ENCODE measurements at regions not wholly inside any gene's neighbourhood (a gene's known extent, or its start where the extent isn't known, plus 50 kb on each side); places are given as distances from the start of the nearest gene placed in this dataset.
"Not testable (repeated sequence)": the region's sequence is repeated elsewhere in the genome, so short reads cannot be mapped to it uniquely, and the experiment has no call there.

- DNase-seq: no peak
- no peaks in the 10 kb centered on the region for H3K36me3 ChIP-seq (replicated peaks; ENCODE audit: control insufficient read depth, insufficient read depth, low read length)
- H3K27me3 ChIP-seq (ENCODE audit: control insufficient read depth, insufficient read depth, low read length): no peaks in the 10 kb centered on the region
- no peak overlapping the region for H3K4me3 ChIP-seq (ENCODE audit: insufficient read depth, low read depth, low read length)
Measured at GRCh38 chr7:121546632-121547543, 150.8 kb upstream of the FAM3C start.

GRCh38 chr7:121545418-121545817, 149.3 kb upstream of the FAM3C start:
- Histone ChIP-seq H3K36me3 (replicated peaks; ENCODE audit: control insufficient read depth, insufficient read depth, low read length) (no peaks in the 10 kb centered on the region), H3K27me3 (ENCODE audit: control insufficient read depth, insufficient read depth, low read length) (no peaks in the 10 kb centered on the region), H3K4me3 (ENCODE audit: insufficient read depth, low read depth, low read length) (no peak overlapping the region)
- DNase-seq: no peak

GRCh38 chr7:121544726-121545125, 148.6 kb upstream of the FAM3C start:
- DNase-seq: no peak
- H3K4me3 ChIP-seq (ENCODE audit: insufficient read depth, low read depth, low read length): no peak overlapping the region
- no peaks in the 10 kb centered on the region for H3K27me3 ChIP-seq (ENCODE audit: control insufficient read depth, insufficient read depth, low read length)
- no peaks in the 10 kb centered on the region for H3K36me3 ChIP-seq (replicated peaks; ENCODE audit: control insufficient read depth, insufficient read depth, low read length)

- no peaks in the 10 kb centered on the region for H3K36me3 ChIP-seq (replicated peaks; ENCODE audit: control insufficient read depth, insufficient read depth, low read length)
- H3K27me3 ChIP-seq (ENCODE audit: control insufficient read depth, insufficient read depth, low read length): no peaks in the 10 kb centered on the region
- no peak for DNase-seq
- H3K4me3 ChIP-seq (ENCODE audit: insufficient read depth, low read depth, low read length): no peak overlapping the region
Measured at GRCh38 chr7:121544238-121544637, 148.1 kb upstream of the FAM3C start.

GRCh38 chr7:121541457-121541856, 145.3 kb upstream of the FAM3C start:
- H3K4me3 ChIP-seq (ENCODE audit: insufficient read depth, low read depth, low read length): no peak overlapping the region
- no peak for DNase-seq
- H3K27me3 ChIP-seq (ENCODE audit: control insufficient read depth, insufficient read depth, low read length): no peaks in the 10 kb centered on the region
- no peaks in the 10 kb centered on the region for H3K36me3 ChIP-seq (replicated peaks; ENCODE audit: control insufficient read depth, insufficient read depth, low read length)

- no peak for DNase-seq
- no peaks in the 10 kb centered on the region for H3K36me3 ChIP-seq (replicated peaks; ENCODE audit: control insufficient read depth, insufficient read depth, low read length)
- H3K4me3 ChIP-seq (ENCODE audit: insufficient read depth, low read depth, low read length): no peak overlapping the region
- no peaks in the 10 kb centered on the region for H3K27me3 ChIP-seq (ENCODE audit: control insufficient read depth, insufficient read depth, low read length)
Measured at GRCh38 chr7:121540138-121540537, 144.0 kb upstream of the FAM3C start.

GRCh38 chr7:121537031-121537430, 140.9 kb upstream of the FAM3C start:
- no peak for DNase-seq
- Histone ChIP-seq H3K4me3 (ENCODE audit: insufficient read depth, low read depth, low read length) (no peak overlapping the region), H3K27me3 (ENCODE audit: control insufficient read depth, insufficient read depth, low read length) (no peaks in the 10 kb centered on the region), H3K36me3 (replicated peaks; ENCODE audit: control insufficient read depth, insufficient read depth, low read length) (no peaks in the 10 kb centered on the region)

GRCh38 chr7:121531175-121532070, 135.3 kb upstream of the FAM3C start:
- no peak for DNase-seq
- Histone ChIP-seq H3K27me3 (ENCODE audit: control insufficient read depth, insufficient read depth, low read length) (no peaks in the 10 kb centered on the region), H3K4me3 (ENCODE audit: insufficient read depth, low read depth, low read length) (no peak overlapping the region), H3K36me3 (replicated peaks; ENCODE audit: control insufficient read depth, insufficient read depth, low read length) (no peaks in the 10 kb centered on the region)

GRCh38 chr7:121530227-121531174, 134.4 kb upstream of the FAM3C start:
- no peak for DNase-seq
- H3K36me3 ChIP-seq (replicated peaks; ENCODE audit: control insufficient read depth, insufficient read depth, low read length): no peaks in the 10 kb centered on the region
- no peak overlapping the region for H3K4me3 ChIP-seq (ENCODE audit: insufficient read depth, low read depth, low read length)

GRCh38 chr7:121529003-121529402, 132.9 kb upstream of the FAM3C start:
- no peak for DNase-seq
- H3K36me3 ChIP-seq (replicated peaks; ENCODE audit: control insufficient read depth, insufficient read depth, low read length): no peaks in the 10 kb centered on the region
- H3K4me3 ChIP-seq (ENCODE audit: insufficient read depth, low read depth, low read length): no peak overlapping the region
- no peaks in the 10 kb centered on the region for H3K27me3 ChIP-seq (ENCODE audit: control insufficient read depth, insufficient read depth, low read length)

More at GRCh38 chr7:121530227-121531174, 134.4 kb upstream of the FAM3C start:
- H3K27me3 ChIP-seq (ENCODE audit: control insufficient read depth, insufficient read depth, low read length): no peaks in the 10 kb centered on the region

GRCh38 chr7:121526210-121526609, 130.1 kb upstream of the FAM3C start:
- H3K4me3 ChIP-seq (ENCODE audit: insufficient read depth, low read depth, low read length); H3K27me3 ChIP-seq (ENCODE audit: control insufficient read depth, insufficient read depth, low read length); DNase-seq; H3K36me3 ChIP-seq (replicated peaks; ENCODE audit: control insufficient read depth, insufficient read depth, low read length): not testable (repeated sequence)

- no peaks in the 10 kb centered on the region for H3K27me3 ChIP-seq (ENCODE audit: control insufficient read depth, insufficient read depth, low read length)
- no peak overlapping the region for H3K4me3 ChIP-seq (ENCODE audit: insufficient read depth, low read depth, low read length)
- DNase-seq: no peak
- H3K36me3 ChIP-seq (replicated peaks; ENCODE audit: control insufficient read depth, insufficient read depth, low read length): no peaks in the 10 kb centered on the region
Measured at GRCh38 chr7:121525155-121525819, 129.2 kb upstream of the FAM3C start.

- Histone ChIP-seq H3K4me3 (ENCODE audit: insufficient read depth, low read depth, low read length) (no peak overlapping the region), H3K36me3 (replicated peaks; ENCODE audit: control insufficient read depth, insufficient read depth, low read length) (no peaks in the 10 kb centered on the region)
- no peak for DNase-seq
Measured at GRCh38 chr7:121521711-121522400, 125.7 kb upstream of the FAM3C start.

More at GRCh38 chr7:121521711-121522400, 125.7 kb upstream of the FAM3C start:
- no peaks in the 10 kb centered on the region for H3K27me3 ChIP-seq (ENCODE audit: control insufficient read depth, insufficient read depth, low read length)

All from H7 (cell line).